Stimulated activated CD4-positive, alpha-beta T cell treated with anti-CD3 and anti-CD28 coated beads, Interleukin-4, amount 100 ng/mL, for 48 hours (primary cell): ENCODE measurements at regions not wholly inside any gene's neighbourhood (a gene's known extent, or its start where the extent isn't known, plus 50 kb on each side); places are given as distances from the start of the nearest gene placed in this dataset.
"Not testable (repeated sequence)": the region's sequence is repeated elsewhere in the genome, so short reads cannot be mapped to it uniquely, and the experiment has no call there.

Experiments
- DNase-seq, 2 donors: peaks; one replicate each; pipeline ENCODE4 v3.0.0-alpha.2; 2020; ENCODE audit warnings: low read depth in 2 of 2

- DNase-seq, result no peak
Measured at GRCh38 chr20:30484009-30484748, 773.3 kb upstream of the DEFB115 start.

GRCh38 chr20:30484749-30485070 lies 772.8 kb upstream of the DEFB115 start:
- no peak for DNase-seq

- DNase-seq, result no peak
Measured at GRCh38 chr20:30485331-30486102, 771.9 kb upstream of the DEFB115 start.

GRCh38 chr20:30486103-30486478 lies 771.4 kb upstream of the DEFB115 start:
- no peak for DNase-seq

- not testable (repeated sequence) for DNase-seq
Measured at GRCh38 chr20:30487461-30487860, 770.0 kb upstream of the DEFB115 start.

GRCh38 chr20:30487947-30488926 lies 769.2 kb upstream of the DEFB115 start:
- no peak for DNase-seq

GRCh38 chr20:30488941-30489613 lies 768.4 kb upstream of the DEFB115 start:
- DNase-seq, result no peak

- DNase-seq, result no peak
Measured at GRCh38 chr20:30489614-30490003, 767.9 kb upstream of the DEFB115 start.

GRCh38 chr20:30491016-30491415 lies 766.4 kb upstream of the DEFB115 start:
- no peak for DNase-seq

- DNase-seq, result not testable (repeated sequence)
Measured at GRCh38 chr20:30496656-30497055, 760.8 kb upstream of the DEFB115 start.

GRCh38 chr20:30497191-30497590 lies 760.3 kb upstream of the DEFB115 start:
- not testable (repeated sequence) for DNase-seq

GRCh38 chr20:30499123-30499522 lies 758.3 kb upstream of the DEFB115 start:
- no peak for DNase-seq

GRCh38 chr20:30499716-30500446 lies 757.6 kb upstream of the DEFB115 start:
- DNase-seq, result not testable (repeated sequence)

GRCh38 chr20:30500447-30500820 lies 757.0 kb upstream of the DEFB115 start:
- not testable (repeated sequence) for DNase-seq

- DNase-seq, result no peak
Measured at GRCh38 chr20:30500829-30501440, 756.5 kb upstream of the DEFB115 start.

- DNase-seq, result no peak
Measured at GRCh38 chr20:30502670-30503069, 754.8 kb upstream of the DEFB115 start.

GRCh38 chr20:30503204-30503603 lies 754.3 kb upstream of the DEFB115 start:
- not testable (repeated sequence) for DNase-seq

GRCh38 chr20:30503992-30504570 lies 753.4 kb upstream of the DEFB115 start:
- no peak for DNase-seq

GRCh38 chr20:30505566-30505965 lies 751.9 kb upstream of the DEFB115 start:
- no peak for DNase-seq

- no peak for DNase-seq
Measured at GRCh38 chr20:30506100-30506499, 751.4 kb upstream of the DEFB115 start.
